ENCODE measurements at regions not wholly inside any gene's neighbourhood (a gene's known extent, or its start where the extent isn't known, plus 50 kb on each side); places are given as distances from the start of the nearest gene placed in this dataset.

DNA sequence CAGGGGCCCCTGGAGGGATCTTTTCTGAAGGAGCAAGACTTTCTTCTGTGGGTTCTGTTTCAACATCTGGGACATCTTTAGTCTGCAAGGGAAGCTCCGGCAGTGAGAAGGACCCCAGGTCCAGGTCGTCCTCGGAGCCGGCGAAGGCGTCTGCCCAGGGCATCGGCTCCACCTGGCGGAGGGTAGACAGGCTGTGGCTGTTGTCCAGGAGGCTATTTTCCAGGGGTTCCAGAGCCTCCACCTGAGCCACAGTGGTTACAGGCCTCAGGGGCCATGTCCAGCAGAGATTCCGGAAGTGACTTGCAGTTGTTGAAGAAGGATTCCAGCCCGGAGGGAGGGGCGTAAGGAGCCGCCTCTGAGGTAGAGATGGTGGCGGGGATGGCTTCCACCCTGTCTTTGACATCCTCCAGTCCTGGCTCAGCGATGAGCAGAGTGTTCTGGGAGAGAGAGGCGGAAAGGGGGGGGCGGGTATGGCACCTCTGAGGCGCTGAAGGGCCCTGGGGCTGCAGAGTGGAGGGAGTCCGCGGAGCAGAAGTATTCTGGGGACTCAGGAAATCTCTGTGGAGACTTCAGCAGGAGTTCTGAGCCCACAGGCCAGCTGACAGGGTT lies 891.3 kb upstream of the LRRTM1 start:
- Histone ChIP-seq H3K4me3 (no peak overlapping the region), H3K9me3 (peaks cover 0 to 8% (median 2%) of the 10 kb centered on the region in 4 donors), H3K4me1 (no peaks in the 10 kb centered on the region), H3K36me3 (no peaks in the 10 kb centered on the region), H3K27me3 (no peaks in the 10 kb centered on the region), H3K27ac (no peak overlapping the region)
- TF ChIP-seq POLR2A (IDR thresholded peaks at IDR 0.05): no peak
- TF ChIP-seq, protein P1, sequence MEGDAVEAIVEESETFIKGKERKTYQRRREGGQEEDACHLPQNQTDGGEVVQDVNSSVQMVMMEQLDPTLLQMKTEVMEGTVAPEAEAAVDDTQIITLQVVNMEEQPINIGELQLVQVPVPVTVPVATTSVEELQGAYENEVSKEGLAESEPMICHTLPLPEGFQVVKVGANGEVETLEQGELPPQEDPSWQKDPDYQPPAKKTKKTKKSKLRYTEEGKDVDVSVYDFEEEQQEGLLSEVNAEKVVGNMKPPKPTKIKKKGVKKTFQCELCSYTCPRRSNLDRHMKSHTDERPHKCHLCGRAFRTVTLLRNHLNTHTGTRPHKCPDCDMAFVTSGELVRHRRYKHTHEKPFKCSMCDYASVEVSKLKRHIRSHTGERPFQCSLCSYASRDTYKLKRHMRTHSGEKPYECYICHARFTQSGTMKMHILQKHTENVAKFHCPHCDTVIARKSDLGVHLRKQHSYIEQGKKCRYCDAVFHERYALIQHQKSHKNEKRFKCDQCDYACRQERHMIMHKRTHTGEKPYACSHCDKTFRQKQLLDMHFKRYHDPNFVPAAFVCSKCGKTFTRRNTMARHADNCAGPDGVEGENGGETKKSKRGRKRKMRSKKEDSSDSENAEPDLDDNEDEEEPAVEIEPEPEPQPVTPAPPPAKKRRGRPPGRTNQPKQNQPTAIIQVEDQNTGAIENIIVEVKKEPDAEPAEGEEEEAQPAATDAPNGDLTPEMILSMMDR (IDR thresholded peaks at IDR 0.05): no peak
- DNase-seq: peak in 1 of 3 donors; percentile 29

DNA sequence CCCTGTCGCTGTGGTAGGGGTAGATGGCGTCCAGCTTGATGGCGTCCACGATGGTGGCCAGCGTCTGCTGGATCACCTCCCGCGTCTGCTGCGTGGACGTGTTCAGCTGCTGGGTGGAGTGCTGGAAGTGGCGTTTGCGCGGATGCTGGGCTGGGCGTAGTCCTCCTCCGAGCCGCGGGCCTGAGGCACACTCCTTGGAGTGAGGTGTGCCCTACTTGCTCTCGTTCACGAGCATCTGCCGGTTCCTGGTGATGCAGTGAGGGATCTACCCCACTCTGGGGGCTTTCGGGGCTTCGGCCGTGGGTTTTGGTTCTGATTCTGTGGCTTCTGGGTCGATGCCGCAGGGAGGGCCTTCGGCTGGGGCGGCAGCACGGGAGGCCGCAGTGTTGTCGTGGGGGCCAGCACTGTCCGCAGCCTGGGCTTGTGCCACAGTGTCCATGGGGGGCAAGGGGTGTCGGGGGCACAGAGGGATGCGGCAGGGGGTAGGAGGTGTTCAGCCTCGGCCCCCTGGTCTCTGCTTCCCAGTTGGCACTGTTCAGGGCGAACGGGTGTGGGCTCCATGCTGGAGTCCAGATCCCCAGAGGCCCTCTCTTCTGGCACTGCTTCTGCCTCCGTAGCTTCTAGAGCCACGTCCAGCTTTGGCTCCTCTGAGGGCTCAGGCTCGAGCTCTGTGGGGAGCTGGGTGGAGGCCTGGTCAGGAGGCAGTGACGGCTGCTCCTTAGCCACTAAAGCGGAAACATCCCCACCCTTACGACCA lies 890.6 kb upstream of the LRRTM1 start:
- no peaks in the 10 kb centered on the region for H3K4me1 ChIP-seq
- H3K9me3 ChIP-seq: peaks cover 0 to 8% (median 2%) of the 10 kb centered on the region in 4 donors
- no peaks in the 10 kb centered on the region for H3K27me3 ChIP-seq
- TF ChIP-seq, protein P1 (IDR thresholded peaks at IDR 0.05): no peak
- TF ChIP-seq POLR2A (IDR thresholded peaks at IDR 0.05): no peak
- no peak overlapping the region for H3K4me3 ChIP-seq
- no peaks in the 10 kb centered on the region for H3K36me3 ChIP-seq
- no peak overlapping the region for H3K27ac ChIP-seq
- DNase-seq: peak in 1 of 3 donors; percentile 41

DNA sequence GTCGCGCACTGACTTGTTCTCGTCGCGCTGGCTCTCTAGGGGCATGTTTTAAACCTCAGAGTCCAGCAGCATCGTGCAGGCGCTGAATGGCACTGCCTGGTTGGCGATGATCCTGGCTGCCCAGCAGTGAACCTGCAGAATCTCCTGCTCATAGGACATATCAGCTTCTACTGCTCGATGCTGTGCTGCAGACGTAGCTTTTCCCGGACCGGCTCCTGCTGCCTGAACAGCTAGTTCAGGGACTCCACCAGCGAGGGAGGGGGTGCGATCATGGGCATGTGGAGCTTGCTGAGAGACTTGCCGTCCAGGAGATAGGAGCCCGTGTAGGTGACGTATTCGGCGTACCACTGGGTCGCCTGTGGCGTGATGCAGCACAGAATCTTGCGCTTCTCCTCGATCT lies 890.0 kb upstream of the LRRTM1 start:
- no peak overlapping the region for H3K27ac ChIP-seq
- H3K4me3 ChIP-seq: no peak overlapping the region
- peaks cover 0 to 8% (median 2%) of the 10 kb centered on the region in 4 donors for H3K9me3 ChIP-seq
- no peak for DNase-seq
- no peaks in the 10 kb centered on the region for H3K4me1 ChIP-seq
- no peaks in the 10 kb centered on the region for H3K27me3 ChIP-seq
- TF ChIP-seq POLR2A (IDR thresholded peaks at IDR 0.05): no peak
- TF ChIP-seq, protein P1 (IDR thresholded peaks at IDR 0.05): no peak
- H3K36me3 ChIP-seq: no peaks in the 10 kb centered on the region

DNA sequence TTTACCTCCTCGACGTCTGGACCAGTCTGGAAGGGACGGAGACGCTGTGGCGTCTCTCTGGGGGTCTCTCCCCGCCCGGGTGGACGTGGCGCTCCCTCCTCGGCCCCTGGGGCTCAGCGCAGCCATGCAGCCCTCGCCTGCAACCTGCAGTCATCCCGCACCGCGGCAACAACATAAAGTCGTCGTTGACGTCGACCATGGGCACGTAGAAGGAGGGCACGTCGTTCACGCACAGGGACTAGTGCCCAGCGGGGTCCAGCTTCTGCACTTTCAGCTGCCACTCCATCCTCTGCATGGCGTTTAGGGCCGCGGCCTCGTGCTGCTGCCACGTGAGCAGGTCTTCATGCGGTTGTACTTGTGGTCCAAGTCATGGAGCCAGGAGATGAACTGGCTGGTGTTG lies 889.6 kb upstream of the LRRTM1 start:
- DNase-seq: peak in 2 of 3 donors; percentile 42 to 44
- Histone ChIP-seq H3K27ac (no peak overlapping the region), H3K9me3 (peaks cover 0 to 8% (median 2%) of the 10 kb centered on the region in 4 donors), H3K27me3 (no peaks in the 10 kb centered on the region), H3K4me3 (no peak overlapping the region), H3K4me1 (no peaks in the 10 kb centered on the region), H3K36me3 (no peaks in the 10 kb centered on the region)
- TF ChIP-seq, protein P1 (IDR thresholded peaks at IDR 0.05): no peak
- TF ChIP-seq POLR2A (IDR thresholded peaks at IDR 0.05): no peak

DNA sequence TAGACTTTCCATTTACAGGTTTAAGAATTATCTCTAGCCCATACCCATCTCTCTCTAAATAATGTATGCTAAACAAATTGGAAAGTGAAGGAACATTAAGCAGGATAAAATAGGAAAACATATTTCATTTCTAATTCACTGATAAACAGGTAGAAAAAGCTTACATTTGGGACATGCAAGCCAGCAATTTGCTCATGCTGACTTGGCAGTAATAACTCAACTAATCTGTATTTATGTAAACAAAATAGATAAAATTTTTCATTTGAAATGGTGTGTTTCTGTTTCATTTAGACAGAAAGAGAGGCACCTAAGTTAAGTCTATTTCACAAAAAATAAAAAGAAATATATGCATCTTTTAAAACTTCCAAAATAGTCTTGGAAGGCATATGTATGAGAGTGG lies 877.3 kb upstream of the LRRTM1 start:
- Histone ChIP-seq H3K27ac (no peak overlapping the region), H3K9me3 (no peaks in the 10 kb centered on the region), H3K4me1 (no peaks in the 10 kb centered on the region), H3K4me3 (no peak overlapping the region), H3K36me3 (no peaks in the 10 kb centered on the region), H3K27me3 (no peaks in the 10 kb centered on the region)
- no peak for DNase-seq
- TF ChIP-seq, protein P1 (IDR thresholded peaks at IDR 0.05): no peak
- no peak for TF ChIP-seq POLR2A (IDR thresholded peaks at IDR 0.05)
